ENCODE measurements at regions not wholly inside any gene's neighbourhood (a gene's known extent, or its start where the extent isn't known, plus 50 kb on each side); places are given as distances from the start of the nearest gene placed in this dataset.

GRCh38 chr7:46626261-46626660, 705.2 kb upstream of the IGFBP3 start:
- no peak overlapping the region for H3K4me3 ChIP-seq (replicated peaks; ENCODE audit: low read depth, low read length)
- no peak for DNase-seq (ENCODE audit: extremely low read depth, low read depth)
- TF ChIP-seq CTCF (IDR thresholded peaks at IDR 0.05; ENCODE audit: low read depth, low read length, missing control alignments): no peak

- TF ChIP-seq CTCF (IDR thresholded peaks at IDR 0.05; ENCODE audit: low read depth, low read length, missing control alignments): no peak
- no peak for DNase-seq (ENCODE audit: extremely low read depth, low read depth)
- no peak overlapping the region for H3K4me3 ChIP-seq (replicated peaks; ENCODE audit: low read depth, low read length)
These were observed 704.0 kb upstream of the IGFBP3 start for GRCh38 chr7:46625032-46625431.

GRCh38 chr7:46622251-46622650, 701.2 kb upstream of the IGFBP3 start:
- TF ChIP-seq CTCF (IDR thresholded peaks at IDR 0.05; ENCODE audit: low read depth, low read length, missing control alignments): no peak

GRCh38 chr7:46619723-46620310, 698.7 kb upstream of the IGFBP3 start:
- TF ChIP-seq CTCF (IDR thresholded peaks at IDR 0.05; ENCODE audit: low read depth, low read length, missing control alignments): no peak
- no peak for DNase-seq (ENCODE audit: extremely low read depth, low read depth)
- no peak overlapping the region for H3K4me3 ChIP-seq (replicated peaks; ENCODE audit: low read depth, low read length)

More at GRCh38 chr7:46622251-46622650, 701.2 kb upstream of the IGFBP3 start:
- no peak for DNase-seq (ENCODE audit: extremely low read depth, low read depth)
- no peak overlapping the region for H3K4me3 ChIP-seq (replicated peaks; ENCODE audit: low read depth, low read length)

GRCh38 chr7:46616636-46617035, 695.6 kb upstream of the IGFBP3 start:
- H3K4me3 ChIP-seq (replicated peaks; ENCODE audit: low read depth, low read length): no peak overlapping the region
- no peak for TF ChIP-seq CTCF (IDR thresholded peaks at IDR 0.05; ENCODE audit: low read depth, low read length, missing control alignments)
- no peak for DNase-seq (ENCODE audit: extremely low read depth, low read depth)

- no peak for DNase-seq (ENCODE audit: extremely low read depth, low read depth)
- TF ChIP-seq CTCF (IDR thresholded peaks at IDR 0.05; ENCODE audit: low read depth, low read length, missing control alignments): no peak
- H3K4me3 ChIP-seq (replicated peaks; ENCODE audit: low read depth, low read length): no peak overlapping the region
These were observed 692.5 kb upstream of the IGFBP3 start for GRCh38 chr7:46613551-46613950.

- no peak for TF ChIP-seq CTCF (IDR thresholded peaks at IDR 0.05; ENCODE audit: low read depth, low read length, missing control alignments)
- H3K4me3 ChIP-seq (replicated peaks; ENCODE audit: low read depth, low read length): no peak overlapping the region
- DNase-seq (ENCODE audit: extremely low read depth, low read depth): no peak
These were observed 692.0 kb upstream of the IGFBP3 start for GRCh38 chr7:46613116-46613515.

Measured in HFF-Myc (cell line).